ENCODE measurements at regions not wholly inside any gene's neighbourhood (a gene's known extent, or its start where the extent isn't known, plus 50 kb on each side); places are given as distances from the start of the nearest gene placed in this dataset.
"Not testable (repeated sequence)": the region's sequence is repeated elsewhere in the genome, so short reads cannot be mapped to it uniquely, and the experiment has no call there.

- Histone ChIP-seq H3K9me3 (ENCODE audit: control insufficient read depth, low read depth, low read length) (no peaks in the 10 kb centered on the region), H3K36me3 (ENCODE audit: control insufficient read depth in 2 of 2, extremely low read depth in 1 of 2, insufficient read depth in 2 of 2, low read length in 2 of 2) (no peaks in the 10 kb centered on the region), H2AFZ (ENCODE audit: control insufficient read depth, low read length) (no peak overlapping the region), H3K27me3 (ENCODE audit: control insufficient read depth, extremely low read depth, insufficient read depth, low read length) (no peaks in the 10 kb centered on the region), H4K20me1 (ENCODE audit: control insufficient read depth, extremely low read depth, insufficient read depth, low read length) (no peaks in the 10 kb centered on the region), H3K79me2 (ENCODE audit: control insufficient read depth, insufficient read depth, low read length) (no peaks in the 10 kb centered on the region), H3K9me1 (ENCODE audit: control insufficient read depth, extremely low read depth, insufficient read depth, low read length) (no peaks in the 10 kb centered on the region), H3K4me3 (ENCODE audit: control insufficient read depth in 2 of 3, extremely low read depth in 1 of 3, insufficient read depth in 2 of 3, low read depth in 1 of 3, low read length in 3 of 3) (no peak overlapping the region), H3K9ac (ENCODE audit: control insufficient read depth, extremely low read depth, insufficient read depth, low read length) (no peak overlapping the region), H3K27ac (ENCODE audit: control insufficient read depth, insufficient read depth, low read length) (no peak overlapping the region), H3K4me2 (ENCODE audit: control insufficient read depth, extremely low read depth, insufficient read depth, low read depth, low read length) (no peak overlapping the region), H3K4me1 (ENCODE audit: control insufficient read depth, extremely low read depth, insufficient read depth, low read length) (no peaks in the 10 kb centered on the region)
- TF ChIP-seq, protein P1, sequence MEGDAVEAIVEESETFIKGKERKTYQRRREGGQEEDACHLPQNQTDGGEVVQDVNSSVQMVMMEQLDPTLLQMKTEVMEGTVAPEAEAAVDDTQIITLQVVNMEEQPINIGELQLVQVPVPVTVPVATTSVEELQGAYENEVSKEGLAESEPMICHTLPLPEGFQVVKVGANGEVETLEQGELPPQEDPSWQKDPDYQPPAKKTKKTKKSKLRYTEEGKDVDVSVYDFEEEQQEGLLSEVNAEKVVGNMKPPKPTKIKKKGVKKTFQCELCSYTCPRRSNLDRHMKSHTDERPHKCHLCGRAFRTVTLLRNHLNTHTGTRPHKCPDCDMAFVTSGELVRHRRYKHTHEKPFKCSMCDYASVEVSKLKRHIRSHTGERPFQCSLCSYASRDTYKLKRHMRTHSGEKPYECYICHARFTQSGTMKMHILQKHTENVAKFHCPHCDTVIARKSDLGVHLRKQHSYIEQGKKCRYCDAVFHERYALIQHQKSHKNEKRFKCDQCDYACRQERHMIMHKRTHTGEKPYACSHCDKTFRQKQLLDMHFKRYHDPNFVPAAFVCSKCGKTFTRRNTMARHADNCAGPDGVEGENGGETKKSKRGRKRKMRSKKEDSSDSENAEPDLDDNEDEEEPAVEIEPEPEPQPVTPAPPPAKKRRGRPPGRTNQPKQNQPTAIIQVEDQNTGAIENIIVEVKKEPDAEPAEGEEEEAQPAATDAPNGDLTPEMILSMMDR (optimal IDR thresholded peaks at IDR 0.05 in 1 of 3, IDR thresholded peaks at IDR 0.05 in 1 of 3, conservative IDR thresholded peaks at IDR 0.05 in 1 of 3; ENCODE audit: extremely low read depth in 1 of 3, insufficient read depth in 2 of 3, low read length in 3 of 3) = no peak
- TF ChIP-seq EZH2 (IDR thresholded peaks at IDR 0.05; ENCODE audit: low read length) = no peak
- DNase-seq (ENCODE audit: low read depth, low spot score) = no peak
- dilution Hi-C loops (cut with MboI; ENCODE audit: extremely low pct_ligation_motif_present, low sequenced_read_pairs) = no loop called here
- no peak for FAIRE-seq
Observed at GRCh38 chrX:125153621-125154020, 166.1 kb upstream of the TEX13C start.

DNA sequence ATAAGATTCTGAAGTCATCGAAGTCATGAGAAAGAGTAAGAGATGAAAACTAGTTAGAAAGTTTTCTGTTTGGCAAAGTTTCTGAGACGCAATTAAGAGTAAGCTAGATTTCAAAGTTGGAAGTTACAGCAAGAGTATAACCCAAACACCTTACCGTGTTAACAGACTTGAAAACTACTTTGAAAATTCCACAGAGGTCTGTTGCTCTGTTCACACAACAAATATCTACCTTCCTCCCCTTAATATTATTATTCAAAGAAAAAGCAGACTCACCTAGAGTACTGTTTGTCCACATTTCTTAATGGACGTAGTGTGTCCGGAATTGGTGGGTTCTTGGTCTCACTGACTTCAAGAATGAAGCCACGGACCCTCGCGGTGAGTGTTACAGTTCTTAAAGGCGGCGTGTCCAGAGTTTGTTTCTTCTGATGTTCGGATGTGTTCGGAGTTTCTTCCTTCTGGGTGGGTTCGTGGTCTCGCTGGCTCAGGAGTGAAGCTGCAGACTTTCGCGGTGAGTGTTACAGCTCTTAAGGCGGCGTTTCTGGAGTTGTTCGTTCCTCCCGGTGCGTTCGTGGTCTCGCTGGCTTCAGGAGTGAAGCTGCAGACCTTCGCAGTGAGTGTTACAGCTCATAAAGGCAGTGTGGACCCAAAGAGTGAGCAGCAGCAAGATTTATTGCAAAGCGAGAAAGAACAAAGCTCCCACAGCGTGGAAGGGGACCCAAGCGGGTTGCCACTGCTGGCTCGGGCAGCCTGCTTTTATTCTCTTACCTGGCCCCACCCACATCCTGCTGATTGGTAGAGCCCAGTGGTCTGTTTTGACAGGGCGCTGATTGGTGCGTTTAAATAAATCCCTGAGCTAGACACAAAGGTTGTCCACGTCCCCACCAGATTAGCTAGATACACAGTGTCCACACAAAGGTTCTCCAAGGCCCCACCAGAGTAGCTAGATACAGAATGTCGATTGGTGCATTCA, 165.1 kb upstream of the TEX13C start:
- H3K4me2 ChIP-seq (ENCODE audit: control insufficient read depth, extremely low read depth, insufficient read depth, low read depth, low read length); H3K36me3 ChIP-seq (ENCODE audit: control insufficient read depth in 2 of 2, extremely low read depth in 1 of 2, insufficient read depth in 2 of 2, low read length in 2 of 2); H3K9me3 ChIP-seq (ENCODE audit: control insufficient read depth, low read depth, low read length); H3K9ac ChIP-seq (ENCODE audit: control insufficient read depth, extremely low read depth, insufficient read depth, low read length); H3K9me1 ChIP-seq (ENCODE audit: control insufficient read depth, extremely low read depth, insufficient read depth, low read length); DNase-seq (ENCODE audit: low read depth, low spot score); H3K27me3 ChIP-seq (ENCODE audit: control insufficient read depth, extremely low read depth, insufficient read depth, low read length); H3K4me3 ChIP-seq (ENCODE audit: control insufficient read depth in 2 of 3, extremely low read depth in 1 of 3, insufficient read depth in 2 of 3, low read depth in 1 of 3, low read length in 3 of 3); H3K27ac ChIP-seq (ENCODE audit: control insufficient read depth, insufficient read depth, low read length); H3K4me1 ChIP-seq (ENCODE audit: control insufficient read depth, extremely low read depth, insufficient read depth, low read length); dilution Hi-C loops (cut with MboI; ENCODE audit: extremely low pct_ligation_motif_present, low sequenced_read_pairs); FAIRE-seq; H3K79me2 ChIP-seq (ENCODE audit: control insufficient read depth, insufficient read depth, low read length); H2AFZ ChIP-seq (ENCODE audit: control insufficient read depth, low read length); H4K20me1 ChIP-seq (ENCODE audit: control insufficient read depth, extremely low read depth, insufficient read depth, low read length): not testable (repeated sequence)

DNA sequence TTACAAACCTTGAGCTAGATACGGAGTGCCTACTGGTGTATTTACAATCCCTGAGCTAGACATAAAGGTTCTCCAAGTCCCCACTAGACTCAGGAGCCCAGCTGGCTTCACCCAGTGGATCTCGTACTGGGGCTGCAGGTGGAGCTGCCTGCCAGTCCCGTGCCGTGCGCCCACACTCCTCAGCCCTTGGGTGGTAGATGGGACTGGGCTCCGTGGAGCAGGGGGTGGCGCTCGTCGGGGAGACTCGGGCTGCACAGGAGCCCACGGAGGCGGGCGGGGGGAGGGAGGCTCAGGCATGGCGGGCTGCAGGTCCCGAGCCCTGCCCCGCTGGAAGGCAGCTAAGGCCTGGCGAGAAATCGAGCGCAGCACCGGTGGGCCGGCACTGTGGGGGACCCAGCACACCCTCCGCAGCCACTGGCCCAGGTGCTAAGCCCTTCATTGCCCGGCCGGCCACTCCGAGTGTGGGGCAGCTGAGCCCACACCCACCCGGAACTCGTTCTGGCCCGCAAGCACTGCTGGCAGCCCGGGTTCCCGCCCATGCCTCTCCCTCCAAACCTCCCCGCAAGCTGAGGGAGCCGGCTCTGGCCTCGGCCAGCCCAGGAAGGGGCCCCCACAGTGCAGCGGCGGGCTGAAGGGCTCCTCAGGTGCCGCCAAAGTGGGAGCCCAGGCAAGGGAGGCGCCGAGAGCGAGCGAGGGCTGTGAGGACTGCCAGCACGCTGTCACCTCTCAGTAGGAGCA, 164.2 kb upstream of the TEX13C start:
- FAIRE-seq; H3K4me1 ChIP-seq (ENCODE audit: control insufficient read depth, extremely low read depth, insufficient read depth, low read length); H3K4me3 ChIP-seq (ENCODE audit: control insufficient read depth in 2 of 3, extremely low read depth in 1 of 3, insufficient read depth in 2 of 3, low read depth in 1 of 3, low read length in 3 of 3); H3K9me1 ChIP-seq (ENCODE audit: control insufficient read depth, extremely low read depth, insufficient read depth, low read length); H3K27ac ChIP-seq (ENCODE audit: control insufficient read depth, insufficient read depth, low read length); H3K27me3 ChIP-seq (ENCODE audit: control insufficient read depth, extremely low read depth, insufficient read depth, low read length); H3K4me2 ChIP-seq (ENCODE audit: control insufficient read depth, extremely low read depth, insufficient read depth, low read depth, low read length); H3K9me3 ChIP-seq (ENCODE audit: control insufficient read depth, low read depth, low read length); H3K79me2 ChIP-seq (ENCODE audit: control insufficient read depth, insufficient read depth, low read length); DNase-seq (ENCODE audit: low read depth, low spot score); H3K9ac ChIP-seq (ENCODE audit: control insufficient read depth, extremely low read depth, insufficient read depth, low read length); H2AFZ ChIP-seq (ENCODE audit: control insufficient read depth, low read length); H4K20me1 ChIP-seq (ENCODE audit: control insufficient read depth, extremely low read depth, insufficient read depth, low read length); dilution Hi-C loops (cut with MboI; ENCODE audit: extremely low pct_ligation_motif_present, low sequenced_read_pairs); H3K36me3 ChIP-seq (ENCODE audit: control insufficient read depth in 2 of 2, extremely low read depth in 1 of 2, insufficient read depth in 2 of 2, low read length in 2 of 2): not testable (repeated sequence)
